ENCODE measurements at regions not wholly inside any gene's neighbourhood (a gene's known extent, or its start where the extent isn't known, plus 50 kb on each side); places are given as distances from the start of the nearest gene placed in this dataset.

GRCh38 chr18:22482948-22483347 is 65.2 kb upstream of the CTAGE1 start:
- TF ChIP-seq EZH2 (IDR thresholded peaks at IDR 0.05; ENCODE audit: borderline replicate concordance, low read length) (no peak), CTCF (IDR thresholded peaks at IDR 0.05; ENCODE audit: low read length) (no peak)
- no peak overlapping the region for H3K9ac ChIP-seq (ENCODE audit: low read length)
- no peak overlapping the region for H3K27ac ChIP-seq (ENCODE audit: low read depth, low read length, poor library complexity, severe bottlenecking)
- H3K27me3 ChIP-seq (ENCODE audit: insufficient read depth, low read length): no peaks in the 10 kb centered on the region
- H3K4me1 ChIP-seq (ENCODE audit: insufficient read depth, low read length, severe bottlenecking): no peaks in the 10 kb centered on the region
- H3K9me3 ChIP-seq (ENCODE audit: low read length): no peaks in the 10 kb centered on the region
- no peaks in the 10 kb centered on the region for H3F3A ChIP-seq (ENCODE audit: insufficient read depth, low read length)
- no peaks in the 10 kb centered on the region for H3K79me2 ChIP-seq (ENCODE audit: insufficient read depth, low read length)
- H3K4me2 ChIP-seq (ENCODE audit: low read length): no peak overlapping the region
- H4K20me1 ChIP-seq (ENCODE audit: insufficient read depth, low read length): no peaks in the 10 kb centered on the region
- no peak overlapping the region for H3K4me3 ChIP-seq (ENCODE audit: low read depth, low read length, poor library complexity, severe bottlenecking)
- H2AFZ ChIP-seq (ENCODE audit: low read length): no peak overlapping the region
- H3K36me3 ChIP-seq (ENCODE audit: insufficient read depth, low read length): no peaks in the 10 kb centered on the region
- H3K9me2 ChIP-seq (ENCODE audit: low read depth, low read length): no peaks in the 10 kb centered on the region

GRCh38 chr18:22483407-22483806 is 65.7 kb upstream of the CTAGE1 start:
- no peaks in the 10 kb centered on the region for H3K36me3 ChIP-seq (ENCODE audit: insufficient read depth, low read length)
- H3K9me2 ChIP-seq (ENCODE audit: low read depth, low read length): no peaks in the 10 kb centered on the region
- no peaks in the 10 kb centered on the region for H3K4me1 ChIP-seq (ENCODE audit: insufficient read depth, low read length, severe bottlenecking)
- no peak overlapping the region for H2AFZ ChIP-seq (ENCODE audit: low read length)
- no peaks in the 10 kb centered on the region for H3K79me2 ChIP-seq (ENCODE audit: insufficient read depth, low read length)
- H3F3A ChIP-seq (ENCODE audit: insufficient read depth, low read length): no peaks in the 10 kb centered on the region
- TF ChIP-seq CTCF (IDR thresholded peaks at IDR 0.05; ENCODE audit: low read length) (no peak), EZH2 (IDR thresholded peaks at IDR 0.05; ENCODE audit: borderline replicate concordance, low read length) (no peak)
- H4K20me1 ChIP-seq (ENCODE audit: insufficient read depth, low read length): no peaks in the 10 kb centered on the region
- H3K4me3 ChIP-seq (ENCODE audit: low read depth, low read length, poor library complexity, severe bottlenecking): no peak overlapping the region
- H3K9me3 ChIP-seq (ENCODE audit: low read length): no peaks in the 10 kb centered on the region
- no peaks in the 10 kb centered on the region for H3K27me3 ChIP-seq (ENCODE audit: insufficient read depth, low read length)
- H3K27ac ChIP-seq (ENCODE audit: low read depth, low read length, poor library complexity, severe bottlenecking): no peak overlapping the region
- H3K4me2 ChIP-seq (ENCODE audit: low read length): no peak overlapping the region
- no peak overlapping the region for H3K9ac ChIP-seq (ENCODE audit: low read length)

- Histone ChIP-seq H3K4me1 (ENCODE audit: insufficient read depth, low read length, severe bottlenecking) (no peaks in the 10 kb centered on the region), H3K9me2 (ENCODE audit: low read depth, low read length) (no peaks in the 10 kb centered on the region), H3K4me3 (ENCODE audit: low read depth, low read length, poor library complexity, severe bottlenecking) (no peak overlapping the region), H3F3A (ENCODE audit: insufficient read depth, low read length) (no peaks in the 10 kb centered on the region), H3K79me2 (ENCODE audit: insufficient read depth, low read length) (no peaks in the 10 kb centered on the region), H3K9me3 (ENCODE audit: low read length) (no peaks in the 10 kb centered on the region), H2AFZ (ENCODE audit: low read length) (no peak overlapping the region), H4K20me1 (ENCODE audit: insufficient read depth, low read length) (no peaks in the 10 kb centered on the region), H3K9ac (ENCODE audit: low read length) (no peak overlapping the region), H3K36me3 (ENCODE audit: insufficient read depth, low read length) (no peaks in the 10 kb centered on the region), H3K27ac (ENCODE audit: low read depth, low read length, poor library complexity, severe bottlenecking) (no peak overlapping the region), H3K27me3 (ENCODE audit: insufficient read depth, low read length) (no peaks in the 10 kb centered on the region), H3K4me2 (ENCODE audit: low read length) (no peak overlapping the region)
- no peak for TF ChIP-seq EZH2 (IDR thresholded peaks at IDR 0.05; ENCODE audit: borderline replicate concordance, low read length)
Measured at GRCh38 chr18:22484471-22484870, 66.8 kb upstream of the CTAGE1 start.

GRCh38 chr18:22485808-22486244 is 68.1 kb upstream of the CTAGE1 start:
- no peak overlapping the region for H3K9ac ChIP-seq (ENCODE audit: low read length)
- no peak overlapping the region for H3K27ac ChIP-seq (ENCODE audit: low read depth, low read length, poor library complexity, severe bottlenecking)
- no peaks in the 10 kb centered on the region for H3F3A ChIP-seq (ENCODE audit: insufficient read depth, low read length)
- TF ChIP-seq CTCF (IDR thresholded peaks at IDR 0.05; ENCODE audit: low read length) (no peak), EZH2 (IDR thresholded peaks at IDR 0.05; ENCODE audit: borderline replicate concordance, low read length) (no peak)
- H3K27me3 ChIP-seq (ENCODE audit: insufficient read depth, low read length): no peaks in the 10 kb centered on the region
- no peaks in the 10 kb centered on the region for H3K36me3 ChIP-seq (ENCODE audit: insufficient read depth, low read length)
- no peak overlapping the region for H3K4me2 ChIP-seq (ENCODE audit: low read length)
- H2AFZ ChIP-seq (ENCODE audit: low read length): no peak overlapping the region
- no peaks in the 10 kb centered on the region for H3K9me3 ChIP-seq (ENCODE audit: low read length)
- H3K4me3 ChIP-seq (ENCODE audit: low read depth, low read length, poor library complexity, severe bottlenecking): no peak overlapping the region
- H3K79me2 ChIP-seq (ENCODE audit: insufficient read depth, low read length): no peaks in the 10 kb centered on the region
- no peaks in the 10 kb centered on the region for H3K9me2 ChIP-seq (ENCODE audit: low read depth, low read length)
- no peaks in the 10 kb centered on the region for H4K20me1 ChIP-seq (ENCODE audit: insufficient read depth, low read length)
- no peaks in the 10 kb centered on the region for H3K4me1 ChIP-seq (ENCODE audit: insufficient read depth, low read length, severe bottlenecking)
